Trophoblast cell (in vitro differentiated cells and primary cell): ENCODE measurements at regions not wholly inside any gene's neighbourhood (a gene's known extent, or its start where the extent isn't known, plus 50 kb on each side); places are given as distances from the start of the nearest gene placed in this dataset.

Experiments
- DNase-seq, 2 donors: peaks; one replicate each; pipeline ENCODE4 v3.0.0-alpha.2; 2016
- H2AFZ ChIP-seq: 2 replicates; pipeline ENCODE4 v1.6.1; 2013; ENCODE audit warnings: low read length, moderate library complexity, mild to moderate bottlenecking; ENCODE audit not compliant: insufficient read depth, poor library complexity
- H2AK5ac ChIP-seq: 2 replicates; pipeline ENCODE4 v1.6.1; 2013; ENCODE audit warnings: mild to moderate bottlenecking, low read length
- H2BK120ac ChIP-seq: 2 replicates; pipeline ENCODE4 v1.6.1; 2013; ENCODE audit warnings: low read length, mild to moderate bottlenecking, moderate library complexity; ENCODE audit not compliant: insufficient read depth, poor library complexity
- H2BK12ac ChIP-seq: 2 replicates; pipeline ENCODE4 v1.6.1; 2013; ENCODE audit warnings: mild to moderate bottlenecking, low read length, moderate library complexity
- H2BK5ac ChIP-seq: 2 replicates; pipeline ENCODE4 v1.6.1; 2013; ENCODE audit warnings: low read length, low read depth, moderate library complexity, mild to moderate bottlenecking; ENCODE audit not compliant: poor library complexity
- H3K14ac ChIP-seq: 2 replicates; pipeline ENCODE4 v1.6.1; 2013; ENCODE audit warnings: mild to moderate bottlenecking, low read length
- H3K18ac ChIP-seq: 2 replicates; pipeline ENCODE4 v1.6.1; 2013; ENCODE audit warnings: mild to moderate bottlenecking, low read length
- H3K23ac ChIP-seq: 2 replicates; pipeline ENCODE4 v1.6.1; 2013; ENCODE audit warnings: low read length
- H3K27ac ChIP-seq: 2 replicates; pipeline ENCODE4 v1.5.1; 2013; ENCODE audit warnings: low read depth, mild to moderate bottlenecking, inconsistent platforms, low read length, moderate library complexity
- H3K27me3 ChIP-seq: 2 replicates; pipeline ENCODE4 v1.6.1; 2013; ENCODE audit warnings: inconsistent platforms, mild to moderate bottlenecking, low read length, moderate library complexity; ENCODE audit not compliant: insufficient read depth
- H3K36me3 ChIP-seq, 2 experiments: 1 replicate in 1 of 2; 2 replicates in 1 of 2; pipeline ENCODE4 v1.6.1; 2013; ENCODE audit warnings: low read length in 2 of 2, mild to moderate bottlenecking in 2 of 2, moderate library complexity in 1 of 2; ENCODE audit not compliant: insufficient read depth in 2 of 2, control insufficient read depth in 1 of 2
- H3K4ac ChIP-seq: 2 replicates; pipeline ENCODE4 v1.6.1; 2013; ENCODE audit warnings: low read depth, mild to moderate bottlenecking, low read length, moderate library complexity
- H3K4me1 ChIP-seq, 2 experiments: 1 replicate in 1 of 2; 2 replicates in 1 of 2; pipeline ENCODE4 v1.6.1; 2013; ENCODE audit warnings: low read length in 2 of 2, mild to moderate bottlenecking in 2 of 2, moderate library complexity in 1 of 2; ENCODE audit not compliant: insufficient read depth in 2 of 2, control insufficient read depth in 1 of 2
- H3K4me2 ChIP-seq: 2 replicates; pipeline ENCODE4 v1.6.1; 2013; ENCODE audit warnings: inconsistent platforms, mild to moderate bottlenecking, low read length, moderate library complexity
- H3K4me3 ChIP-seq: 2 replicates; pipeline ENCODE4 v1.5.1; 2013; ENCODE audit warnings: mild to moderate bottlenecking, low read depth, low read length, inconsistent platforms
- H3K79me1 ChIP-seq: one replicate; pipeline ENCODE4 v1.6.1; 2013; ENCODE audit warnings: low read length
- H3K79me2 ChIP-seq: 2 replicates; pipeline ENCODE4 v1.6.1; 2013; ENCODE audit warnings: low read length, mild to moderate bottlenecking; ENCODE audit not compliant: control insufficient read depth, insufficient read depth, poor library complexity
- H3K9ac ChIP-seq: 2 replicates; pipeline ENCODE4 v1.6.1; 2013; ENCODE audit warnings: mild to moderate bottlenecking, low read length
- H3K9me3 ChIP-seq: 2 replicates; pipeline ENCODE4 v1.6.1; 2013; ENCODE audit warnings: low read depth, mild to moderate bottlenecking, control low read depth, inconsistent platforms, low read length; ENCODE audit not compliant: insufficient read depth
- H4K12ac ChIP-seq: 2 replicates; pipeline ENCODE4 v1.6.1; 2013; ENCODE audit warnings: low read depth, mild to moderate bottlenecking, low read length, moderate library complexity
- H4K8ac ChIP-seq: 2 replicates; pipeline ENCODE4 v1.6.1; 2013; ENCODE audit warnings: low read depth, mild to moderate bottlenecking, low read length, moderate library complexity
- H4K91ac ChIP-seq: one replicate; pipeline ENCODE4 v1.6.1; 2013; ENCODE audit warnings: low read depth, mild to moderate bottlenecking, low read length, moderate library complexity
- WGBS: extraction: QIAGEN DNeasy Blood & Tissue Kit; methylation state at CpG from one replicate; pipeline ENCODE4 v1.1.7; 2013; ENCODE audit warnings: missing lambda C conversion rate; ENCODE audit not compliant: insufficient read length, insufficient coverage; ENCODE audit errors: extremely low coverage; 5-methylcytosine and 5-hydroxymethylcytosine counted together

DNA sequence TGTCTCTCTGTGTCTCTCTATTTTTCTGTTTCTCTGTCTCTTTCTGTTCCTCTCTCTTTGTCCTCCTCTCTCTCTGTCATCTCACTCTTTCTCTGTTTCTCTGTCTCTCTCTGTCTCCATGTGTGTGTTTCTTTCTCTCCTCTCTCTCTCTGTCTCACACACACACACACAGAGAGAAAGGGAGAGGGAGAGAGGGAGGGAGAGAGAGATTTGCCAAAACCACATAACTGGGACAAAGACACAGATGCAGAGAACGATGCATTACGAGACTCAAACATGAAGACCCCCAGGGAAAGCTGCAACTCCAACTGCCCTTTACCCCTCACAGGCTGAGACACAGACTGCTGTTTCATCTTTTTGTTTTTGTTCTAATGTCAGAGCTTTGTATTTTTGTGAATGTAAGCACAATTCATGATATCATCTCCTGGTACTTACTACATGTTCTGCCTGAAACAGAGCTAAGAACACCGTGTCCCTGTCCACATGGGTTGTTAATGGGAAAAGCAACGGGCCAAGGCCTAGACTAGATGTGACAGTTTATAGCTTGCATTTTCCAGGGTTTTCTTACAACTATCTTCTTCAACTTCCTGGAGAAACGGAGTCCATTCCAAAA, 177.1 kb upstream of the ARID1B start:
- H3K36me3 ChIP-seq: no peaks in the 10 kb centered on the region
- no peaks in the 10 kb centered on the region for H3K27me3 ChIP-seq
- H3K23ac ChIP-seq: no peak overlapping the region
- DNase-seq: no peak
- no peak overlapping the region for H4K91ac ChIP-seq
- H2BK5ac ChIP-seq: no peak overlapping the region
- no peak overlapping the region for H3K4me2 ChIP-seq
- H3K18ac ChIP-seq: no peak overlapping the region
- H2AFZ ChIP-seq: no peak overlapping the region
- no peaks in the 10 kb centered on the region for H3K4me1 ChIP-seq
- H3K79me1 ChIP-seq: no peaks in the 10 kb centered on the region
- H4K12ac ChIP-seq: no peak overlapping the region
- no peak overlapping the region for H4K8ac ChIP-seq
- H3K9ac ChIP-seq: no peak overlapping the region
- H2AK5ac ChIP-seq: no peak overlapping the region
- H3K27ac ChIP-seq: no peak overlapping the region
- H3K14ac ChIP-seq: no peak overlapping the region
- no peak overlapping the region for H2BK120ac ChIP-seq
- no peak overlapping the region for H2BK12ac ChIP-seq
- H3K79me2 ChIP-seq: peaks cover 2% of the 10 kb centered on the region
- H3K4ac ChIP-seq: no peak overlapping the region
- no CpG with 5 or more reads among the region's 5 CpGs for WGBS
- H3K4me3 ChIP-seq: no peak overlapping the region
- H3K9me3 ChIP-seq: peaks cover 4% of the 10 kb centered on the region

DNA sequence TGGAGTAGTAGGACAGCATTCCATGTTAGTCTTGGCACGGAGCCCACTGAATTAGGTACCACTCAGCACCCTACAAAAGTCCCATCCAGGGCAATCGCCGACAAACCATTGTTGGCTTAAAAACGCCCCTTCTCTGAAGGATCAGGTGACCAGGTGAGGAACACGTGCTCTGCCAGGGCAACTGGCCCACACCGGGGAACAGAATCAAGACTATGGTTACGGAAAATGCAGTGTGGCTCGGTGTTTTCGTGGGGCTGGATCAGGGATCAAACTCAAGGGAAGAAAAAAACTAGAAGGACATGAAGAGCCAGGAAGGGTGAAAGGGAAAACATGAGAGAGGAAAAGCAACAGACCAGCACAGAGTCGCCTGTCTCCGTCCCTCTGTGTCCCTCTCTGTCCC, 177.8 kb upstream of the ARID1B start:
- WGBS: no CpG with 5 or more reads among the region's 11 CpGs
- H3K18ac ChIP-seq: no peak overlapping the region

DNA sequence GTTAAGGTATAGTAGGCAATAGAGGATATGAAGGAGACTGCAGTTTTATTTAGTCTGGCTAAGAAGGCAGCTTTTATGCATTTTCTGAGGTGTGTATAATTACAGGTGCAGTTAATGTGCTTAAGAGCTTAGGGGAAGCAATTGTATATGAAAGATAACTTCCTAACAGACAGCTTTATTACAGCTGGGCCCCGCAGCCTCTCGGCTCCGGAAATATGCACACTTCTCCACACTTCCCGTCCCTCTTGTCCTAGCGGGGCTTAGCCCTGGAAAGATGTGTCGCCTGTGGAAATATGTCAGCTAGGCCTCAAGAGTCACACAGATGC, 178.4 kb upstream of the ARID1B start:
- Histone ChIP-seq H4K8ac (no peak overlapping the region), H3K27me3 (no peaks in the 10 kb centered on the region), H4K91ac (no peak overlapping the region), H4K12ac (no peak overlapping the region), H2BK12ac (no peak overlapping the region), H3K36me3 (no peaks in the 10 kb centered on the region), H3K23ac (no peak overlapping the region), H3K9ac (no peak overlapping the region), H3K4me1 (no peaks in the 10 kb centered on the region), H3K9me3 (peaks cover 2% of the 10 kb centered on the region), H2BK120ac (no peak overlapping the region), H3K4me2 (no peak overlapping the region), H2BK5ac (no peak overlapping the region), H3K4ac (no peak overlapping the region), H3K79me2 (peaks cover 2% of the 10 kb centered on the region), H3K18ac (no peak overlapping the region), H2AFZ (no peak overlapping the region), H3K14ac (no peak overlapping the region), H3K79me1 (no peaks in the 10 kb centered on the region), H3K4me3 (no peak overlapping the region), H2AK5ac (no peak overlapping the region), H3K27ac (no peak overlapping the region)
- no peak for DNase-seq
- WGBS: no CpG with 5 or more reads among the region's 6 CpGs

More for the DNA sequence above, 177.8 kb upstream of the ARID1B start:
- Histone ChIP-seq H3K4me2 (no peak overlapping the region), H3K79me2 (peaks cover 2% of the 10 kb centered on the region), H3K27me3 (no peaks in the 10 kb centered on the region), H2BK12ac (no peak overlapping the region), H3K36me3 (no peaks in the 10 kb centered on the region), H3K14ac (no peak overlapping the region), H4K12ac (no peak overlapping the region), H3K27ac (no peak overlapping the region), H4K91ac (no peak overlapping the region), H3K4me1 (no peaks in the 10 kb centered on the region), H3K4ac (no peak overlapping the region), H2BK120ac (no peak overlapping the region), H3K79me1 (no peaks in the 10 kb centered on the region), H3K9me3 (peaks cover 2% of the 10 kb centered on the region), H2BK5ac (no peak overlapping the region), H3K4me3 (no peak overlapping the region), H2AFZ (no peak overlapping the region), H2AK5ac (no peak overlapping the region), H4K8ac (no peak overlapping the region), H3K23ac (no peak overlapping the region), H3K9ac (no peak overlapping the region)
- no peak for DNase-seq

DNA sequence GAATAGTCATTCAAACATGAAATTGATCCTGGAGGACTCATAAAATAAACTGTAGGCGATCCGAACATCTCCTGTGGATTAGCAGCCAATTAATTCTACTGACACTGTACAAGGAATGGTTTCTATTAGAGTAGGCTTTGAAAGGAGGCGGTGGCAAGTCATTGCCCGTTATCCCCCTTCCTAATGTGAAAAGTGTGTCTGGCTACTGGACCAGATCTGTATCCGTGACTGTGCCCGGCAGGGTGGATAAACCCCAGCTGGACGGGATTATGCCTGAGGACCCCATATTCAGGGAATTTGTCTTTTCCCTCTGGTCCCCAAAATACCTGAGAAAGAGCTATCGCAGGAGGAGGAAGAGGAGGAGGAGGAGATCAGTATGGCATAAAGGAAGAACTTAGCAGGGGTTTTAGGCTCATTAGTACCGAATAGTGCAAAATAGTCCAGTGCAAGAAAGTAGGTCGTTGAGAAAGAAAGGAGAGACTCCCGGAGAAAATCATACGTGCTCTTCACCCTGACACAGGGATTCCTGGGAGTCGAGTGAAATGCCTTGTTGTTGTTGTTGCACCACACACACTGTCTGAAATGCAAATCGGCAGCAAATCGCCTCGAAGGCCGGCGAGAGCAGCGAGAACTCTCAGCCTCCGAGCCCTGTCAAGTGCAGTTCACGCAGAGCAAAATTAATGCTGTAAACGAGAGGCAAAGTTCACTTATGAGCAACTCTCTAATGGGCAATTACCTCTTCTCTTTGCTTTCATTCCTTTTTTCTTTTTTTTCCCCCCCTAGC, 178.9 kb upstream of the ARID1B start:
- Histone ChIP-seq H3K4ac (no peak overlapping the region), H4K91ac (no peak overlapping the region), H4K8ac (no peak overlapping the region), H2BK12ac (no peak overlapping the region), H3K14ac (no peak overlapping the region), H3K4me3 (no peak overlapping the region), H3K27ac (no peak overlapping the region), H3K79me2 (peaks cover 2% of the 10 kb centered on the region), H3K23ac (no peak overlapping the region), H3K18ac (no peak overlapping the region), H2AK5ac (no peak overlapping the region), H3K9ac (no peak overlapping the region), H2BK5ac (no peak overlapping the region), H4K12ac (no peak overlapping the region), H3K4me2 (no peak overlapping the region), H2BK120ac (no peak overlapping the region), H3K79me1 (no peaks in the 10 kb centered on the region), H2AFZ (no peak overlapping the region), H3K4me1 (no peaks in the 10 kb centered on the region), H3K27me3 (no peaks in the 10 kb centered on the region), H3K9me3 (peaks cover 2% of the 10 kb centered on the region), H3K36me3 (no peaks in the 10 kb centered on the region)
- no CpG with 5 or more reads among the region's 22 CpGs for WGBS
- no peak for DNase-seq
